ENCODE measurements at regions not wholly inside any gene's neighbourhood (a gene's known extent, or its start where the extent isn't known, plus 50 kb on each side); places are given as distances from the start of the nearest gene placed in this dataset.

- H3K36me3 ChIP-seq (ENCODE audit: low read depth): no peaks in the 10 kb centered on the region
- H3K4me3 ChIP-seq: peak overlapping the region; percentile 91
- TSS peak; percentile 61 for BruUV-seq (replicated peaks)
- H3K79me2 ChIP-seq (ENCODE audit: low read depth): peaks cover 38% of the 10 kb centered on the region
- ChIA-PET CTCF (no interaction called here), POLR2A (ENCODE audit: unreplicated experiment) (interaction anchor here (0.9 kb wide), 1 partner anchor 122 kb away, joined by 4 read pairs; no protein-coding TSS in a partner anchor)
- peak overlapping the region; percentile 87 for H3K4me2 ChIP-seq
- no peak for DNase-seq
- peak overlapping the region; percentile 85 for H2AFZ ChIP-seq
- TF ChIP-seq CTCF (conservative IDR thresholded peaks at IDR 0.05): no peak
- TF ChIP-seq EZH2 (IDR thresholded peaks at IDR 0.05; ENCODE audit: low read depth): no peak
- H3K27ac ChIP-seq: peak overlapping the region; percentile 80
- no peaks in the 10 kb centered on the region for H3K27me3 ChIP-seq (ENCODE audit: insufficient read depth, low read depth)
- H3K9me2 ChIP-seq (ENCODE audit: insufficient read depth): no peaks in the 10 kb centered on the region
- intact Hi-C loops (cut with micrococcal nuclease; ENCODE audit: unreplicated experiment): loop anchor here (10.0 kb wide), 1 partner anchor 551 kb away; no protein-coding TSS in a partner anchor
- no peaks in the 10 kb centered on the region for H3K9me3 ChIP-seq (ENCODE audit: insufficient read depth, low read depth)
- peaks cover 21% of the 10 kb centered on the region; the same call in 1 of the 2 replicates for H3F3A ChIP-seq (ENCODE audit: insufficient read depth, low read depth)
- H4K20me1 ChIP-seq (ENCODE audit: insufficient read depth): no peaks in the 10 kb centered on the region
- peaks cover 24% of the 10 kb centered on the region for H3K4me1 ChIP-seq (replicated peaks; ENCODE audit: insufficient read depth)
Measured at GRCh38 chr13:50123515-50123861, 108.2 kb downstream of the KCNRG start.

GRCh38 chr13:50123862-50124535, 108.8 kb downstream of the KCNRG start:
- intact Hi-C loops (cut with micrococcal nuclease; ENCODE audit: unreplicated experiment): loop anchor here (1.0 to 10.0 kb wide), 6 partner anchors 20 to 551 kb away; partner anchors contain the start of gene TRIM13
- Histone ChIP-seq H3F3A (ENCODE audit: insufficient read depth, low read depth) (peaks cover 21% of the 10 kb centered on the region; the same call in 1 of the 2 replicates), H3K79me2 (ENCODE audit: low read depth) (peaks cover 38% of the 10 kb centered on the region), H3K9me3 (ENCODE audit: insufficient read depth, low read depth) (no peaks in the 10 kb centered on the region), H3K36me3 (ENCODE audit: low read depth) (no peaks in the 10 kb centered on the region), H3K9me2 (ENCODE audit: insufficient read depth) (no peaks in the 10 kb centered on the region), H3K27me3 (ENCODE audit: insufficient read depth, low read depth) (no peaks in the 10 kb centered on the region), H3K4me1 (replicated peaks; ENCODE audit: insufficient read depth) (peaks cover 24% of the 10 kb centered on the region), H3K4me2 (peak overlapping the region; percentile 87), H3K4me3 (peak overlapping the region; percentile 91), H4K20me1 (ENCODE audit: insufficient read depth) (no peaks in the 10 kb centered on the region), H3K27ac (peak overlapping the region; percentile 80), H2AFZ (peak overlapping the region; percentile 85)
- no TSS peak for BruUV-seq (replicated peaks)
- CTCF ChIA-PET: no interaction called here
- peak; percentile 82 to 93 for DNase-seq
- TF ChIP-seq EZH2 (IDR thresholded peaks at IDR 0.05; ENCODE audit: low read depth): no peak
- no peak for TF ChIP-seq CTCF (conservative IDR thresholded peaks at IDR 0.05)
- POLR2A ChIA-PET (ENCODE audit: unreplicated experiment): interaction anchor here (0.5 to 0.9 kb wide), 4 partner anchors 121 to 879 kb away, joined by 3 to 4 read pairs (median 4); no protein-coding TSS in a partner anchor

GRCh38 chr13:50124536-50125303, 109.5 kb downstream of the KCNRG start:
- BruUV-seq (replicated peaks): no TSS peak
- peak overlapping the region; percentile 87 for H3K4me2 ChIP-seq
- H3K9me2 ChIP-seq (ENCODE audit: insufficient read depth): no peaks in the 10 kb centered on the region
- peak; percentile 38 to 62 for DNase-seq
- H4K20me1 ChIP-seq (ENCODE audit: insufficient read depth): no peaks in the 10 kb centered on the region
- peak overlapping the region; percentile 93 for H2AFZ ChIP-seq
- ChIA-PET POLR2A (ENCODE audit: unreplicated experiment) (interaction anchor here (0.5 to 0.7 kb wide), 4 partner anchors 259 to 880 kb away, joined by 3 to 4 read pairs (median 4); no protein-coding TSS in a partner anchor), CTCF (no interaction called here)
- H3F3A ChIP-seq (ENCODE audit: insufficient read depth, low read depth): peaks cover 21% of the 10 kb centered on the region; the same call in 1 of the 2 replicates
- H3K27ac ChIP-seq: peak overlapping the region; percentile 80
- H3K79me2 ChIP-seq (ENCODE audit: low read depth): peaks cover 38% of the 10 kb centered on the region
- no peaks in the 10 kb centered on the region for H3K27me3 ChIP-seq (ENCODE audit: insufficient read depth, low read depth)
- no peaks in the 10 kb centered on the region for H3K9me3 ChIP-seq (ENCODE audit: insufficient read depth, low read depth)
- no peaks in the 10 kb centered on the region for H3K36me3 ChIP-seq (ENCODE audit: low read depth)
- TF ChIP-seq CTCF (conservative IDR thresholded peaks at IDR 0.05): no peak
- no peak for TF ChIP-seq EZH2 (IDR thresholded peaks at IDR 0.05; ENCODE audit: low read depth)
- H3K4me1 ChIP-seq (replicated peaks; ENCODE audit: insufficient read depth): peaks cover 24% of the 10 kb centered on the region
- peak overlapping the region; percentile 91 for H3K4me3 ChIP-seq
- intact Hi-C loops (cut with micrococcal nuclease; ENCODE audit: unreplicated experiment): loop anchor here (1.0 to 10.0 kb wide), 6 partner anchors 20 to 550 kb away; partner anchors contain the start of gene TRIM13

Data from PC-9 (cell line).